Activated naive CD4-positive, alpha-beta T cell treated with anti-CD3 and anti-CD28 coated beads, Interleukin-2, amount 50 U/mL, for 24 hours (primary cell): ENCODE measurements at regions not wholly inside any gene's neighbourhood (a gene's known extent, or its start where the extent isn't known, plus 50 kb on each side); places are given as distances from the start of the nearest gene placed in this dataset.
"Not testable (repeated sequence)": the region's sequence is repeated elsewhere in the genome, so short reads cannot be mapped to it uniquely, and the experiment has no call there.

Source experiments
- H3K27ac Mint-ChIP-seq: one replicate; pipeline ENCODE4 v1.8.0; 2021; ENCODE audit warnings: mild to moderate bottlenecking, mixed read lengths
- H3K27me3 Mint-ChIP-seq: one replicate; pipeline ENCODE4 v1.8.0; 2021; ENCODE audit warnings: mixed read lengths
- H3K36me3 Mint-ChIP-seq: one replicate; pipeline ENCODE4 v1.8.0; 2021; ENCODE audit warnings: mixed read lengths
- H3K4me1 Mint-ChIP-seq: one replicate; pipeline ENCODE4 v1.8.0; 2021; ENCODE audit warnings: mixed read lengths
- H3K4me3 Mint-ChIP-seq: one replicate; pipeline ENCODE4 v1.8.0; 2021; ENCODE audit warnings: mild to moderate bottlenecking, mixed read lengths
- H3K9me3 Mint-ChIP-seq: one replicate; pipeline ENCODE4 v1.8.0; 2021; ENCODE audit warnings: mixed read lengths

DNA sequence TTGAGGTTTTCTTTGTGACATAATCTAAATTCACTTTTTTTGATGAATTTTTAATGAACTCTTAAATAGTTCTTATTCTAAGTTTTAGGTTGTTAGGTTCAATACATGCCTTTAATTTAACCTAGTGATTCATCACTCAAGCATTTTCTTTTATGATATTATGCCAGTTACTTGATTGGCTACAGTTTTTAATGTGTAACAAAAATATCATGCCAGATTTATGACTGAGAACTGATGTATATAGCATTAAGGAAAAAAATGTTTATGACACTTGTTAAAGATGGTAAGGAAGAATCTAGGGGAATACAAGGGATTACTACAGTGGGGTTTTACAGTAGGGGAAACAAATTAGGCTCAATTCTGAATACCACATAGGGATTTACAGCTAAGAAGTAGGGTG, 103.1 kb downstream of the VGLL3 start:
- H3K9me3 Mint-ChIP-seq: no peaks in the 10 kb centered on the region
- H3K27ac Mint-ChIP-seq: peak overlapping the region; percentile 48
- no peak overlapping the region for H3K4me3 Mint-ChIP-seq
- H3K4me1 Mint-ChIP-seq: no peaks in the 10 kb centered on the region
- H3K27me3 Mint-ChIP-seq: no peaks in the 10 kb centered on the region
- no peaks in the 10 kb centered on the region for H3K36me3 Mint-ChIP-seq

DNA sequence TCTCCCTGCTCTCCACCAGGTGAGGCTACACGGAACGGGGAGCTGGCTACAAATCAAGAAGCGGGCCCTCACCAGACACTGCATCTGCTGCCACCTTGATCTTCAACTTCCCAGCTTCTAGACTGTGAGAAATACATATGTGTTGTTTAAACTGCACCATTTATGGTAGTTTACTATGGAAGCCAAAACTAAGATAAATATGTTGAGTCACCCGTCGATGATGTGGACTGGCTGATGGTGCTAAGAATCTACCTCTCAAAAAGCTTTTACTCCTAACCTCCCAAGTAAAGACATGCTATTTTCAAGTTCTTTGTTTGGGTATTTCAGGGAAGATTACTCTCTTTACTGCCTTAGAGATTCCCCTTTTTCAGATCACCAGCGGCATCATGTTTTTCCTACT, 110.9 kb downstream of the VGLL3 start:
- H3K4me3 Mint-ChIP-seq: no peak overlapping the region
- H3K27ac Mint-ChIP-seq: no peak overlapping the region
- H3K9me3 Mint-ChIP-seq: peaks cover 9% of the 10 kb centered on the region
- no peaks in the 10 kb centered on the region for H3K27me3 Mint-ChIP-seq
- H3K4me1 Mint-ChIP-seq: no peaks in the 10 kb centered on the region
- H3K36me3 Mint-ChIP-seq: no peaks in the 10 kb centered on the region

DNA sequence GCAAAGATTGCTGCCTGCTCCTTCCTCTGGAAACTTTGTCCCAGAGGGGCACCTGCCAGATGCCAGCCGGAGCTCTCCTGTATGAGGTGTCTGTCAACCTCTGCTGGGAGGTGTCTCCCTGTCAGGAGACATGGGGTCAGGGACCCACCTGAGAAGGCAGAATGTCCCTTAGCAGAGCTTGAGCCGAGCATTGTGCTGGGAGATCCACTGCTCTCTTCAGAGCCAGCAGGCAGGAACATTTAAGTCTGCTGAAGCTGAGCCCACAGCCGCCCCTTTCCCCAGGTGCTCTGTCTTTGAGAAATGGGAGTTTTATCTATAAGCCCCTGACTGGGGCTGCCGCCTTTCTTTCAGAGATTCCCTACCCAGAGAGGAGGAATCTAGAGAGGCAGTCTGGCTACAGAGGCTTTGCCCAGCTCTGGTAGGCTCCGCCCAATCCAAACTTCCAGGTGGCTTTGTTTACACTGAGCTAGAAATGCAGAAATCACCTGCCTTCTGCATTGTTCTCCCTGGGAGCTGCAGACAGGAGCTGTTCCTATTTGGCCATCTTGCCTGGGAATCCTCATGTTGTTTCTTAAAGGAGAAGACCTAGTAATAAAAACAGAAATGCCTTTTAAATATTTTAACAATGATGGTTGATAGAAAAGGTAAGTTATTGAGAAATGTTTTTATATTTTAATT, 114.3 kb downstream of the VGLL3 start:
- H3K4me3 Mint-ChIP-seq: not testable (repeated sequence)

DNA sequence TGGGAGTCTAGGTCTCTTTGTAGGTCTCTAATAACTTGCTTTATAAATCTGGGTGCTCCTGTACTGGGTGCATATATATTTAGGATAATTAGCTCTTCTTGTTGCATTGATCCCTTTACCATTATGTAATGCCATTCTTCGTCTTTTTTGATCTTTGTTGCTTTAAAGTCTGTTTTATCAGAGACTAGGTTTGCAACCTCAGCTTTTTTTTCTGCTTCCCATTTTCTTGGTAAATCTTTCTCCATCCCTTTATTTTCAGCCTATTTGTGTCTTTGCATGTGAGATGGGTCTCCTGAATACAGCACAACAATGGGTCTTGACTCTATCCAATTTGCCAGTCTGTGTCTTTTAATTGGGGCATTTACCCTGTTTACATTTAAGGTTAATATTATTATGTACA, 116.2 kb downstream of the VGLL3 start:
- H3K36me3 Mint-ChIP-seq, H3K4me1 Mint-ChIP-seq, H3K27me3 Mint-ChIP-seq, H3K27ac Mint-ChIP-seq, H3K9me3 Mint-ChIP-seq, H3K4me3 Mint-ChIP-seq: not testable (repeated sequence)

More for the DNA sequence above, 114.3 kb downstream of the VGLL3 start:
- not testable (repeated sequence) for H3K27ac Mint-ChIP-seq, H3K4me1 Mint-ChIP-seq, H3K36me3 Mint-ChIP-seq, H3K27me3 Mint-ChIP-seq, H3K9me3 Mint-ChIP-seq

DNA sequence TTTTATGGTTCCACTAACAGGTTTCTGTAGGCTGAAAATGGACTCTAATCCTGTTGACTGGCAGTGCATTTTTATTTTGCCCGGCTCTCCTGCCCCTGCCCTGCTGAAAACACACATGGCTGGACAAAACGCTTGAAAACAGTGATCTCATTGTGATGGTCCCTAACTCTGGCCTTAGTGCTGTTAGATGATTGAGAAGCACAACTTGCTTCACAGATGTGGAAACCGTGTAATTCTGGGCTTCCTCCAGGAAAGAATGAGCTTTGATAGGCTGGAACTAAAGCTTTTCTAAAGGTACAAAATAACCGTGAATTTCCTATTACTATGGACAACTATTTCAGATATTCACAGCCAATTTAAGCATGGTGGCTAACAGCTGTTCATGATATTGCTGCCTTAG, 121.4 kb downstream of the VGLL3 start:
- no peaks in the 10 kb centered on the region for H3K36me3 Mint-ChIP-seq
- no peak overlapping the region for H3K4me3 Mint-ChIP-seq
- H3K27me3 Mint-ChIP-seq: no peaks in the 10 kb centered on the region
- no peaks in the 10 kb centered on the region for H3K4me1 Mint-ChIP-seq
- H3K27ac Mint-ChIP-seq: no peak overlapping the region
- peaks cover 4% of the 10 kb centered on the region for H3K9me3 Mint-ChIP-seq

DNA sequence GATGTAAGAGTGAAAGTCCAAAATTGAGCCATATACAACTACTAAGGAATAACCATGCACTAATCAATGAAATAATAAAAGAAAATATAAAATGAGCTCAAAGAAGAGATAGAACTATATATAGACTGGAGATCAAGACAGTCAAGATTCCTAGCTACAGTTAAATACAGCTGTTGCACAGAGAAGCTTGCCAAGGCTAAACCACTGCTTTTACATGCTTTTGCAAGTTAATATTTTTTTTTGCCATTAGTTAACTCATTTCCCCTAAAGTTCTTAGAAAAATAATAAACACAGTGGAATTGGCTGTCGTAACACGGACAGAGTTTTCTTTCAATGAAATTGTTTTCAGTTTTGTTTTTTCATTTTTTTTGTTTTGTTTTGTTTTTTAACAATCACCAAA, 123.0 kb downstream of the VGLL3 start:
- Mint-ChIP-seq H3K4me1 (no peaks in the 10 kb centered on the region), H3K9me3 (peaks cover 4% of the 10 kb centered on the region), H3K4me3 (no peak overlapping the region), H3K27me3 (no peaks in the 10 kb centered on the region), H3K27ac (no peak overlapping the region), H3K36me3 (no peaks in the 10 kb centered on the region)

DNA sequence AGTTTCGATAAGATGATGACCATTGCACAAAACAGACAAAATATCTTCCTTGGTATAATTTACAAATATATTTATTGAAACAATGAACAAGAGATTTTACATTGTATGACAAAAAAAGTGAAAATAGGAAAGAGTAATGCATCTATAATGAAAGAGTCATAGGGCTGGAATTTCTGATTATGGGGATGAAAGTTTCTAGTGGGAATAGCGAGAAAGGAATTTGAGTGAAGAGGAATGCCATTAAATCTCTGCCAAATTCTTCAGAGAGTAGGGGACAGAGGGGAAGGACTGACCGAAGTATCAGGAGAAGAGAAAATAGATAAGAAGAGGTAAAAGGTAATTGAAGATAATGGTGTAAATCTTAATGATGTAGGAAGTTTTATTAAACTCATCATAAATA, 125.4 kb downstream of the VGLL3 start:
- Mint-ChIP-seq H3K4me1 (no peaks in the 10 kb centered on the region), H3K27ac (no peak overlapping the region), H3K36me3 (no peaks in the 10 kb centered on the region), H3K9me3 (peaks cover 7% of the 10 kb centered on the region), H3K27me3 (no peaks in the 10 kb centered on the region), H3K4me3 (no peak overlapping the region)

DNA sequence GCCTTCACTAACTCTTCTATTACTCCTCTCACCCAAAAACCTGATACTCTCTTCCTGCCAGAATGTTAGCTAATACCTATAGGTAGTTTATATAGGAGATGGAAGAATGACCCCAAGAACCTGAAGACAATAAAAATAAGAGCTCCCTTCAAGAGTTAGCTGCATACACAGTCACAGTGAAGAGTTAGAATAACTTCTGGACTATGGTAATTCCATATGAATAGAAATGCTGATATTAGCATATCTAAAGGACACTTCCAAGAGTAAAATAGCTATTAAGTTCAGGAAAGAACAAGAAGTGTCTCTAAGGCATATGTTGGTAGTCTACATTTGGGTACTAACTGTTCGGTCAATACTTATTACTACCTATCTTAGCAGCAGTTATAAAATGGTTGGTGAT, 134.2 kb downstream of the VGLL3 start:
- Mint-ChIP-seq H3K4me1 (no peaks in the 10 kb centered on the region), H3K27ac (no peak overlapping the region), H3K9me3 (peaks cover 4% of the 10 kb centered on the region), H3K27me3 (no peaks in the 10 kb centered on the region), H3K36me3 (no peaks in the 10 kb centered on the region), H3K4me3 (no peak overlapping the region)

DNA sequence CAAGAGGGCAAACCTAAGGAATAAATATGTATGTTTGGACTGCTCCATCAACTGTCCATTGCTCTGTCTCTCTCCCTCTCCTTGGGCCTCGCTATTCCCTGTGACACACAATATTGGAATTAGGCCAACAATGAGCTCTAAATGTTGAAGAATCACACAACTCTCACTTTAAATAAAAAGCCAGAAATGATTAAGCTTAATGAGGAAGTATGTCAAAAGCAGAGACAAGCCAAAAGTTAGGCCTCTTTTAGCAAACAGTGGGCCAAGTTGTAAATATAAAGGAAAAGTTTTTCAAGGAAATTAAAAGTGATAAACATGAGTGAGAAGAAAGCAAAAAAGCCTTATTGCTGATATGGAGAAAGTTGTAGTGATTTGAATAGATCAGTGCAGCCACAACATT, 141.0 kb downstream of the VGLL3 start:
- no peaks in the 10 kb centered on the region for H3K27me3 Mint-ChIP-seq
- H3K4me3 Mint-ChIP-seq: no peak overlapping the region
- peaks cover 6% of the 10 kb centered on the region for H3K9me3 Mint-ChIP-seq

DNA sequence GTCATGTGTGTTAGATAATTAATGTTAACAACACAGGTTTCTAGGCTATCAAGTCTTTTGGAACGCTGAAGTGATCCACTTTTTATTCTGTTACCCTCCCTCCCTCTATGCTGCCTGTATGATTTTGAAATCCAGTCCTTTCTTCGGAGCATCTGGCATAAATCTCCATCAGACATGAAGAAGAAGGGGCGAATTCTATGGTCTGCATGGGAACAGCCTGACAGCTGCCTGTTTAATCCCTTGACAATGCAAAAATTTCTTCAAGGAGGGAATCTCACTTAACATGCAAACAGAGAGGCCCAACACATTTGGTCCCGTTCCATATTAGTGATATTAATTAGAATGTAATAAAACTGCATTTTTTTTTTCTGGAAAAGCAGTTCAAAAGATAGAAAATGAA, 145.2 kb downstream of the VGLL3 start:
- H3K27me3 Mint-ChIP-seq: no peaks in the 10 kb centered on the region
- no peaks in the 10 kb centered on the region for H3K36me3 Mint-ChIP-seq
- no peak overlapping the region for H3K27ac Mint-ChIP-seq
- H3K9me3 Mint-ChIP-seq: peaks cover 6% of the 10 kb centered on the region
- no peaks in the 10 kb centered on the region for H3K4me1 Mint-ChIP-seq
- H3K4me3 Mint-ChIP-seq: no peak overlapping the region

More for the DNA sequence above, 141.0 kb downstream of the VGLL3 start:
- H3K27ac Mint-ChIP-seq: no peak overlapping the region
- H3K4me1 Mint-ChIP-seq: no peaks in the 10 kb centered on the region
- H3K36me3 Mint-ChIP-seq: no peaks in the 10 kb centered on the region

DNA sequence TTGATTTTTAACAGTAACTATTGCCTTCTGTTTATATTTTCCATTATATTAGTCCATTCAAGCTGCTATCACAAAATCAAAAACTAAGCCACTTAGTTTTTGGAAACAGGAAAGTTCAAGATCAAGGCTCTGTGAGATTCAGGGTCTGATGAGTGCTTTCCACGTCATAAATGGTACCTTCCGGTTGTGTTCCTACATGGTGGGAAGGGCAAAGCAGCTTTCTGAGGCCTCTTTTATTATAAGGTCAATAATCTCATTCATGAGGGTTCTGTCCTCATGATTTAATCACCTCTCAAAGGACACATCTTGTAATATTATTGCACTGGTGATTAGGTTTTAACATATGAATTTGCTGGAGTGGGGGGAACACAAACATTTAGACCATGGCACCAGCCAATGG, 152.0 kb downstream of the VGLL3 start:
- Mint-ChIP-seq H3K4me3 (no peak overlapping the region), H3K36me3 (no peaks in the 10 kb centered on the region), H3K4me1 (no peaks in the 10 kb centered on the region), H3K9me3 (no peaks in the 10 kb centered on the region), H3K27me3 (no peaks in the 10 kb centered on the region), H3K27ac (no peak overlapping the region)

DNA sequence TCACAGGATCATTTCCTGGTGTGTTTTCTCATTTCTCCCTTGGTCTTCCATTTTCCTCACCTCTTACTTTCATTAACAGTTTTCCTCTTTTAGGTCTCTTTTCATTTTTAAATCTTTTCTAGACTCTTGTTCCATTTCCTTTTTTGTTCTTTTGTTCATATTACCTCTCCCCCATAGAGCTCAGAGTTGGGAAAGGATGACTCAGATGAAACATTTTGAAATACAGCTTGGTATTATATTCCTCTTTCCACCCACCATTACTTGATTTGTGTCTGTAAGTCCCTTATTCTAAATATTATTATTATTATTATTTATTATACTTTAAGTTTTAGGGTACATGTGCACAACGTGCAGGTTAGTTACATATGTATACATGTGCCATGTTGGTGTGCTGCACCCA, 153.1 kb downstream of the VGLL3 start:
- Mint-ChIP-seq H3K4me1 (no peaks in the 10 kb centered on the region), H3K36me3 (no peaks in the 10 kb centered on the region), H3K9me3 (no peaks in the 10 kb centered on the region), H3K4me3 (no peak overlapping the region), H3K27me3 (no peaks in the 10 kb centered on the region), H3K27ac (no peak overlapping the region)

DNA sequence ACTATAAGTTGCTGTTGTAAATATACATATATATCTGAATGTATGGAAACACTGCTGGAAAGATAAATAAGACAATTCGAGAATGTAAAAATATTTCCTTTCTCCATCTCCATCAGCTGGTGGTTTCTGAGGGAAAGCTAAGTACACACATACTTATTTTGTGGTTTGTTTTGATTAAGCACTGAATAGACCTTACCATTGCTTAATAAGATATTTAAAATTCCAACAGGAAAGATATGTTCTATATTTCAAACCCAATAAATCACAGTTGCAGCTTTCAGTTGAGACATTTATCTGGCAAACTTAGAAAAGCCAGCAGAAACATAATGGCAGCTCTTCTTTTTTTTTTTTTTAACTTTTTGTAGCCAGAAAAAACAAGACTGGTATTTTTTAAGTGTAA, 160.4 kb downstream of the VGLL3 start:
- H3K9me3 Mint-ChIP-seq: peaks cover 14% of the 10 kb centered on the region
- H3K4me1 Mint-ChIP-seq: no peaks in the 10 kb centered on the region
- no peaks in the 10 kb centered on the region for H3K27me3 Mint-ChIP-seq
- no peak overlapping the region for H3K27ac Mint-ChIP-seq
- no peak overlapping the region for H3K4me3 Mint-ChIP-seq
- no peaks in the 10 kb centered on the region for H3K36me3 Mint-ChIP-seq

DNA sequence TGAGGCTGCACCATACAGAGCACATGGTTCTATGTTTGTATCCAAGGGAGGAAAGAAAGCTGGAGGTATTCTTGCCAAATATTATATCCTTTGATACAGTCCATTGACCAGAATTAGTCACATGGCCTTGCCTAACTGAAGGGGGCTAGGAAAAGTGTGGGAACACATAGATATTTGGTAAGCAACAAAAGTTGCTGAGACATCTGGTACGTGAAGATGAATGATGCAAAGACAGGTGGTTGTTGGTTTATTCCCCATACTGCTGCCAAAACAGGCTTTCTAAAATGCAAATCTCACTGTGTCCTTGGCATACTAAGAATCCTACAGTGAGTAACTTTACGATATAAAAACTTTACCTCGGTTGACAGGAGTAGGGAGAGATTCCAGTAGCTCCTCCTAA, 162.2 kb downstream of the VGLL3 start:
- H3K36me3 Mint-ChIP-seq: no peaks in the 10 kb centered on the region
- no peak overlapping the region for H3K27ac Mint-ChIP-seq
- peaks cover 14% of the 10 kb centered on the region for H3K9me3 Mint-ChIP-seq
- no peak overlapping the region for H3K4me3 Mint-ChIP-seq
- no peaks in the 10 kb centered on the region for H3K27me3 Mint-ChIP-seq
- no peaks in the 10 kb centered on the region for H3K4me1 Mint-ChIP-seq

DNA sequence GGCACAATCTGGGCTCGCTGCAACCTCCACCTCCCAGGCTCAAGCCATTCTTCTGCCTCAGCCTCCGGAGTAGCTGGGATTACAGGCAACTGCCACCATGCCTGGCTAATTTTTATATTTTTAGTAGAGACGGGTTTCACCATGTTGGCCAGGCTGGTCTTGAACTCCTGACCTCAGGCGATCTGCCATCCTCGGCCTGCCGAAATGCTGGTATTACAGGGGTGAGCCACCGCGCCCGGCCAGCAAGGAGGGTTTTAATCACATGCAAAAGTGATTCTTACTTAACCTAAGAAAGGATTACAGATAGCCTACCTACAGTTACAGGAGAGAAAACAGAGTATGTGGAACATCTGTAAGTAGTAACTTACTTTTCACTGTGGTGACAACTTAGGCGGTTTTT, 163.4 kb downstream of the VGLL3 start:
- H3K27me3 Mint-ChIP-seq, H3K27ac Mint-ChIP-seq, H3K4me1 Mint-ChIP-seq, H3K36me3 Mint-ChIP-seq, H3K4me3 Mint-ChIP-seq: not testable (repeated sequence)
- H3K9me3 Mint-ChIP-seq: peaks cover 14% of the 10 kb centered on the region

DNA sequence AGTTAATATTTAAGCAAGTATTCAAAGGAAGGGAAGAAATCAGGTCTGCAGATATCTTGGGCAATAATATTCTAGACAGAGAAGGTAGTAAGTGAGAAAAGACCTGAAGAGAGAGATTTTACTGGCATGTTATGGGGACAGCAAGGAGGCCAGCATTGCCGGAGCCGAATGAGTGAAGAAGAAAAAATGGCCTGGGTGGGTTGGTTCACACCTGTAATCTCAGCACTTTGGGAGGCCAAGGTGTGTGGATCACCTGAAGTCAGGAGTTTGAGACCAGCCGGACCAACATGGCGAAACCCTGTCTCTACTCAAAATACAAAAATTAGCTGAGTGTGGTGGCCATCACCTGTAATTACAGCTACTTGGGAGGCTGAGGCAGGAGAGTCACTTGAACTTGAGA, 164.7 kb downstream of the VGLL3 start:
- Mint-ChIP-seq H3K4me1 (no peaks in the 10 kb centered on the region), H3K27me3 (no peaks in the 10 kb centered on the region), H3K9me3 (peaks cover 18% of the 10 kb centered on the region), H3K36me3 (no peaks in the 10 kb centered on the region), H3K27ac (no peak overlapping the region), H3K4me3 (no peak overlapping the region)

DNA sequence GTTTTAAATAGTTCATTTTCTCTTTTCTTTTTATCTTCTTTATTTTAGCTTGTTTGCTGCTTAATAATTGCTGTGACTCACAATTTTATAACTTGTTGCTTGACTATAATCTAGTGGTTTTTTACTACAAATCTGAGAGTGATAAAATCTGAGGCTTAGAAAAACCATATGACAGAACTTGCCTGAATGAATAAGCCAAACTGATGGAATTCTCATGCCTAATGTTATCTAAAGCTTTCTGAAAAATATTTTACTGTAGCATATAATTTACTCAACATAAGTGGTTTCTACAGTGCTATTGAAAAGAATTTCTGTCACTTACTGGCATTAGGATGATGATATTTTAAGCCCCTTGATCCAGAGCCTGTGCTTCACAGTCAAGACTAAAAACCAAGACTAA, 175.1 kb downstream of the VGLL3 start:
- no peaks in the 10 kb centered on the region for H3K4me1 Mint-ChIP-seq
- H3K4me3 Mint-ChIP-seq: no peak overlapping the region
- no peak overlapping the region for H3K27ac Mint-ChIP-seq
- no peaks in the 10 kb centered on the region for H3K36me3 Mint-ChIP-seq
- no peaks in the 10 kb centered on the region for H3K27me3 Mint-ChIP-seq
- H3K9me3 Mint-ChIP-seq: no peaks in the 10 kb centered on the region
